HG03103 (cell line): ENCODE measurements at regions not wholly inside any gene's neighbourhood (a gene's known extent, or its start where the extent isn't known, plus 50 kb on each side); places are given as distances from the start of the nearest gene placed in this dataset.
"Not testable (repeated sequence)": the region's sequence is repeated elsewhere in the genome, so short reads cannot be mapped to it uniquely, and the experiment has no call there.

ENCODE experiments used
- ATAC-seq: cut with Tn5 transposase; IDR thresholded peaks from one replicate; pipeline ENCODE4 v1.9.1; 2021; ENCODE audit warnings: low read depth; ENCODE audit not compliant: unreplicated experiment

- ATAC-seq: no peak
Observed at GRCh38 chr14:30214014-30214413, 286.4 kb upstream of the PRKD1 start.

GRCh38 chr14:30214461-30215090 lies 286.9 kb upstream of the PRKD1 start:
- no peak for ATAC-seq

GRCh38 chr14:30218907-30219306 lies 291.3 kb upstream of the PRKD1 start:
- no peak for ATAC-seq

- no peak for ATAC-seq
Observed at GRCh38 chr14:30221546-30221945, 293.9 kb upstream of the PRKD1 start.

GRCh38 chr14:30223385-30223785 lies 295.7 kb upstream of the PRKD1 start:
- ATAC-seq: no peak

- ATAC-seq: no peak
Observed at GRCh38 chr14:30223966-30224365, 296.3 kb upstream of the PRKD1 start.

GRCh38 chr14:30225176-30225575 lies 297.5 kb upstream of the PRKD1 start:
- ATAC-seq: no peak

GRCh38 chr14:30227436-30227835 lies 299.8 kb upstream of the PRKD1 start:
- ATAC-seq: no peak

- no peak for ATAC-seq
Observed at GRCh38 chr14:30227876-30228275, 300.2 kb upstream of the PRKD1 start.

- no peak for ATAC-seq
Observed at GRCh38 chr14:30230719-30231118, 303.1 kb upstream of the PRKD1 start.

GRCh38 chr14:30234966-30235365 lies 307.3 kb upstream of the PRKD1 start:
- ATAC-seq: no peak

GRCh38 chr14:30235485-30235884 lies 307.8 kb upstream of the PRKD1 start:
- no peak for ATAC-seq

- no peak for ATAC-seq
Observed at GRCh38 chr14:30238936-30239335, 311.3 kb upstream of the PRKD1 start.

- no peak for ATAC-seq
Observed at GRCh38 chr14:30240018-30240417, 312.4 kb upstream of the PRKD1 start.

- no peak for ATAC-seq
Observed at GRCh38 chr14:30240685-30241084, 313.0 kb upstream of the PRKD1 start.

GRCh38 chr14:30242744-30243143 lies 315.1 kb upstream of the PRKD1 start:
- no peak for ATAC-seq

- ATAC-seq: no peak
Observed at GRCh38 chr14:30243207-30243606, 315.6 kb upstream of the PRKD1 start.

- no peak for ATAC-seq
Observed at GRCh38 chr14:30243805-30244204, 315.2 kb upstream of the G2E3 start.

GRCh38 chr14:30244348-30244747 lies 314.6 kb upstream of the G2E3 start:
- ATAC-seq: not testable (repeated sequence)

- no peak for ATAC-seq
Observed at GRCh38 chr14:30251017-30251416, 307.9 kb upstream of the G2E3 start.

GRCh38 chr14:30251557-30252100 lies 307.3 kb upstream of the G2E3 start:
- no peak for ATAC-seq

GRCh38 chr14:30252151-30252550 lies 306.8 kb upstream of the G2E3 start:
- ATAC-seq: no peak
